Breast epithelium (tissue), 3 donors: ENCODE measurements at regions not wholly inside any gene's neighbourhood (a gene's known extent, or its start where the extent isn't known, plus 50 kb on each side); places are given as distances from the start of the nearest gene placed in this dataset.

Source experiments
- POLR2A ChIP-seq: fragments of 450-650 bp; IDR thresholded peaks from one replicate; pipeline ENCODE4 v1.6.1; 2016; ENCODE audit warnings: antibody characterized with exemption, mild to moderate bottlenecking, moderate library complexity
- TF ChIP-seq, protein P1 (sequence below), 3 donors: fragments of 450-650 bp; IDR thresholded peaks; one replicate each; pipeline ENCODE4 v1.5.1; 2016 to 2017; ENCODE audit warnings: antibody characterized with exemption in 3 of 3, mild to moderate bottlenecking in 3 of 3, moderate library complexity in 3 of 3

DNA sequence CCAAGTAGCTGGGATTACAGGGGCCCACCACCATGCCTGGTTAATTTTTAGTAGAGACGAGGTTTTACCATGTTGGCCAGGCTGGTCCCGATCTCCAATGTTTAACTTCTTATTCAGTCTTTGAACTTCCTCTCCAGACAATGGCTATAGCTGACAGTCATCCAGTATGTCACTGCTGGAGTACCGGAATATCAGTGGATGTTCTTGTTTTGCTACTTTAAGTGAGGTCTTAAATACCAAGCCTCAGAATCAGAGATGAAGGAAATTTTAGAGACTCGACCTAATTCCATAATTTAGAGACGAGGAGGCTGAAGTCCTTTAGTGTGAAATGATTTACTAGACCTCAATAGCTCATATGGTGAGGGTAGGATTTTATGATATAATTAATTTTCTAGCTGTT lies 294.8 kb upstream of the KLF6 start:
- TF ChIP-seq, protein P1, sequence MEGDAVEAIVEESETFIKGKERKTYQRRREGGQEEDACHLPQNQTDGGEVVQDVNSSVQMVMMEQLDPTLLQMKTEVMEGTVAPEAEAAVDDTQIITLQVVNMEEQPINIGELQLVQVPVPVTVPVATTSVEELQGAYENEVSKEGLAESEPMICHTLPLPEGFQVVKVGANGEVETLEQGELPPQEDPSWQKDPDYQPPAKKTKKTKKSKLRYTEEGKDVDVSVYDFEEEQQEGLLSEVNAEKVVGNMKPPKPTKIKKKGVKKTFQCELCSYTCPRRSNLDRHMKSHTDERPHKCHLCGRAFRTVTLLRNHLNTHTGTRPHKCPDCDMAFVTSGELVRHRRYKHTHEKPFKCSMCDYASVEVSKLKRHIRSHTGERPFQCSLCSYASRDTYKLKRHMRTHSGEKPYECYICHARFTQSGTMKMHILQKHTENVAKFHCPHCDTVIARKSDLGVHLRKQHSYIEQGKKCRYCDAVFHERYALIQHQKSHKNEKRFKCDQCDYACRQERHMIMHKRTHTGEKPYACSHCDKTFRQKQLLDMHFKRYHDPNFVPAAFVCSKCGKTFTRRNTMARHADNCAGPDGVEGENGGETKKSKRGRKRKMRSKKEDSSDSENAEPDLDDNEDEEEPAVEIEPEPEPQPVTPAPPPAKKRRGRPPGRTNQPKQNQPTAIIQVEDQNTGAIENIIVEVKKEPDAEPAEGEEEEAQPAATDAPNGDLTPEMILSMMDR (IDR thresholded peaks at IDR 0.05) = no peak
- no peak for TF ChIP-seq POLR2A
